GM12873 (cell line): ENCODE measurements at regions not wholly inside any gene's neighbourhood (a gene's known extent, or its start where the extent isn't known, plus 50 kb on each side); places are given as distances from the start of the nearest gene placed in this dataset.

Experiments used
- CTCF ChIP-seq: IDR thresholded peaks from 2 replicates; pipeline ENCODE4 v1.5.1; 2012; ENCODE audit warnings: low read depth, mild to moderate bottlenecking, moderate library complexity, low read length, control low read depth; ENCODE audit not compliant: insufficient read depth; ENCODE audit errors: missing control alignments

- peak; percentile 65 for TF ChIP-seq CTCF
Measured at GRCh38 chr4:9532134-9532862, 88.1 kb downstream of the DEFB131A start.

DNA sequence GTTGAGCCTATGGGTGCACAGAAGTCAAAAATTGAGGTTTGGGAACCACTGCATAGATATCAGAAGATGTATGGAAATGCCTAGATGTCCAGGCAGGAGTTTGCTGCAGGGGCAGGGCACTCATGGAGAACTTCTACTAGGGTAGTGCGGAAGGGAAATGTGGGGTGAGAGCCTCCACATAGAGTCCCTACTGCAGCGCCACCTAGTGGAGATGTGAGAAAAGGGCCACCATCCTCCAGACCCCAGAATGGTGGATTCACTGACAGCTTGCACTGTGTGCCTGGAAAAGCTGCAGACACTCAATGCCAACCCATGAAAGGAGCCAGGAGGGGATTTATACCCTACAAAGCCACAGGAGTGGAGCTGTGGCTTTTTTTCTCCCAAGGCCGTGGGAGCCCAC, 133.7 kb downstream of the DEFB131A start:
- peak; percentile 50 for TF ChIP-seq CTCF

- no peak for TF ChIP-seq CTCF
Measured at GRCh38 chr4:9592010-9592409, 147.8 kb downstream of the DEFB131A start.

- no peak for TF ChIP-seq CTCF
Measured at GRCh38 chr4:9594948-9595347, 150.7 kb downstream of the DEFB131A start.

GRCh38 chr4:9599266-9599665, 155.1 kb downstream of the DEFB131A start:
- no peak for TF ChIP-seq CTCF

DNA sequence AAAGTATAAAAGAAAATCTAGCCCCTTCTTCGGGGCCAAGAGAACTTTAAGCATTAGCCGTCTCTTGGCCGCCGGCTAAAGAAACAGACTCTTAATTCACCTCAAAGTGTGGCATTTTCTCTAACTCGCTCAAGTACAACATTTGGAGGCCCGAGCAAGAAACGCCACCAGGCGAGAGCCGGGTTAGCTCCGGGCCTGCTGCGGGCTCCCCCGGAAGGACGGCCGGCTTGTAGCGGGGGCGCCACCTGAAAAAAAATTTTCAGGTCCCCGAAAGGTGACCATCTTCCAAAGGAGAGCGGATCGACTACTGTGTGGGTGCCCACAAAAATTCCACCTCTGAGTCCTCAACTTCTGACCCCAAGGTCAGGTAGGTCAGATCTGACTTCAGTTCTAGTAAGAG, 156.0 kb downstream of the DEFB131A start:
- TF ChIP-seq CTCF, result no peak

DNA sequence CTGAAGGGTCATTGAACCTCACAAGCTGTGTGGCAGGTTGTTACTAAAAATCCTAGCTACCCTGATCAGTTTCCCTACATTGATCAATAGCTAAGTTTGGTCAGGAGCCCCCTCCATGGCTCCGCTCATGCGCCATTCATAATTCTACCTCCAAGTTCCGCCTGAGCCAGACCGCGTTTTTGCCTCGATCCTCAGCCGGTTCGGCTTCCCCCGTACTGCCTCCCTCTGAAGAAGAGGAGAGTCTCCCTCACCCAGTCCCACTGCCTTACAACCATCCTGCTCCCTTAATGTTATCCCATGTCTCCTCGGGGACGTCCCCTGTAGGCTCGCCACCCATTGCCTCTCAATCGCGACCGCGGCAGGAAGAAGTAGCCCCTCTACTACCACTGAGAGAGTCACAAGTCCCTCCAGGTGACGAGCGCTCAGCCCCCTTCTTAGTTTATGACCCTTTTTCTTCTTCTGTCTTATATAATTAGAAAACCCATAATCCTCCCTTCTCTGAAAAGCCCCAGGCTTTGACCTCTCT, 158.2 kb downstream of the DEFB131A start:
- TF ChIP-seq CTCF, result no peak
